DMS114 treated with DMSO at 0.1 percent for 48 hours (cell line): ENCODE measurements at regions not wholly inside any gene's neighbourhood (a gene's known extent, or its start where the extent isn't known, plus 50 kb on each side); places are given as distances from the start of the nearest gene placed in this dataset.
"Not testable (repeated sequence)": the region's sequence is repeated elsewhere in the genome, so short reads cannot be mapped to it uniquely, and the experiment has no call there.

Source experiments
- DNase-seq: peaks from one replicate; lab custom pipeline; 2025; ENCODE audit not compliant: unreplicated experiment; lab: John Stamatoyannopoulos, UW

GRCh38 chr12:8389296-8389695 lies 66.5 kb upstream of the CLEC6A start:
- DNase-seq, result not testable (repeated sequence)

GRCh38 chr12:8390001-8390777 lies 65.6 kb upstream of the CLEC6A start:
- not testable (repeated sequence) for DNase-seq

- peak; percentile 25 for DNase-seq
Observed at GRCh38 chr12:8396225-8397071, 59.3 kb upstream of the CLEC6A start.

GRCh38 chr12:8397378-8397777 lies 58.4 kb upstream of the CLEC6A start:
- not testable (repeated sequence) for DNase-seq

GRCh38 chr12:8399496-8400034 lies 56.2 kb upstream of the CLEC6A start:
- DNase-seq, result not testable (repeated sequence)

GRCh38 chr12:8403834-8404233 lies 51.9 kb upstream of the CLEC6A start:
- not testable (repeated sequence) for DNase-seq

- not testable (repeated sequence) for DNase-seq
Observed at GRCh38 chr12:8404341-8404740, 51.4 kb upstream of the CLEC6A start.
